DMS79 treated with DMSO at 0.1 percent for 48 hours (cell line): ENCODE measurements at regions not wholly inside any gene's neighbourhood (a gene's known extent, or its start where the extent isn't known, plus 50 kb on each side); places are given as distances from the start of the nearest gene placed in this dataset.
"Not testable (repeated sequence)": the region's sequence is repeated elsewhere in the genome, so short reads cannot be mapped to it uniquely, and the experiment has no call there.

Experiments
- DNase-seq: peaks from one replicate; lab custom pipeline; 2025; lab: John Stamatoyannopoulos, UW

DNA sequence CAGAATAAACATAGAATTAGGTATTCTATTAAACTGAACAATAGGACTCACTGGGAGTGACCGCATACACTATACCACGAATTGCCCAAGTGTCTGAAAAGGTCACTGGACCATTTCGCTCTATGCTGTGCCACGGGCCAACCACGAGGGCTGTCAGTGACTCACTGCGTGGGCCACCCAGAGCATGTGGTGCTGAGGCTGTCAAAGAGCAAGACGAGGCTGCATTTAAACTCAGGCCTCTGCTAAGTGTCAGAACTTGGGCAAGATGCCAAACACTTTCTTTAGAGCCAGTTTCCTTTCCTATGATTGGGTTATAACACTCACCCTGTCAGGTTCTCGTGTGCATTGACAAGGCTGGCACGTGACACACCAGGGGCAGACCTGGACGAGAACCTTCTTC is 97.5 kb downstream of the SH3YL1 start:
- peak; percentile 44 for DNase-seq

DNA sequence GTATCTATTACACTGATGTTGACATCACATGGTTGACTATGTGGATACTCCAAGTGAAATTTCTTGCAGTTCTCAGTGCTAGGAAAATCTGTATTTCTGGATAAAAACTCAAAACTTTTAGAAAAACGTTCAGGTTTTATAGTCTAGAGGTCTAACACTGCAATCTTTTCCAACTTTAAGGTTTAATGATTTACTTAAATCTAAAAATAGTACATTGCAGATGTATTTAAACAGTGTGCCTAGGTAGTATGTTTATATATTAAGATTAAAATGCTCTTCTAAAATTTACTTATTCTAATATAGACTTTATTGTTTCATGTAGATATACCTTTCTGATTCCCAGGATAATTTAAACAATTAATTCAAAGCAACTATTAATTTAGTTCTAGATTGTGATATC is 98.3 kb downstream of the SH3YL1 start:
- no peak for DNase-seq

DNA sequence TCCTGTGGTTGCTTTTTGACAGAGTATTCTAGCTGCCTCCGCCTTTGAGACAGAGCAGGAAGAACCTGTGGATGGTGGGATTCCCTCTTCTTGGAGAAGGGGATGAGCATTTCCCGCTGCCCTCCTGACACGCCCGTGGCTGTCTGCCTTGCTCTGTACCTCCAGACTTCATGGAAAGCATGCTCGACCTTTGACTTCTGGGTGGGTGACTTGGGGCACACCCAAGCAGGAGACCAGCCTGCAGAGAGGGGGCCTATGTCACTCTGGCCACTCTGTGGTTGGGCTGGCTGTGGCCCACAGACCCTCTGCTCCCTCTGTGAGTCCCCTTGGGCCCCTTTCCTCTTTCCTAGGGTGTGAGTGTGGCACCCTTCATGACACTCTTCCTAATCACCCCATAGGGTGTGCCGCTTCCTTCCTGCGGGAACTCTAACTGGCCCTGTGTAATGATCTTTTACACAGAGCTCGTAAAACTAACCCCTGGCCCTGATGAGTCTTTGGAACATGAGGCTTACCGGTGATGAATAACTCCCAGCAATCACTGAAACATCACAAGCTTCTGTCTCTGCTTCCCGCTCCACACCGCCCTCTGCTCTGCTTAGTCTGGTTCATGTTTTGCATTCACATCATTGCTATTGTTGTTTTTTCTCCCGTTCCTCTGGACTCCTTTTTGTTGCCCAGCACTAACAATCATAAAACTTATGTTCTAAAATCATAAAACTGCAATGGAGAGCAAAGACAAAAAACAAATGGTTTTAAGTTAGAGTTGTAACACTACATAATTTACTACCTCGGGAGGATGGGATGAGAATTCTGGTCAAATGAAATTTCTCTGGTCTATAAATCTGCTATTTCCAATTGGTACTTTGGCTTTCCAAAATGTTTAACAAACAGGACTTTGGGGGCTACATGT is 101.1 kb downstream of the SH3YL1 start:
- no peak for DNase-seq

DNA sequence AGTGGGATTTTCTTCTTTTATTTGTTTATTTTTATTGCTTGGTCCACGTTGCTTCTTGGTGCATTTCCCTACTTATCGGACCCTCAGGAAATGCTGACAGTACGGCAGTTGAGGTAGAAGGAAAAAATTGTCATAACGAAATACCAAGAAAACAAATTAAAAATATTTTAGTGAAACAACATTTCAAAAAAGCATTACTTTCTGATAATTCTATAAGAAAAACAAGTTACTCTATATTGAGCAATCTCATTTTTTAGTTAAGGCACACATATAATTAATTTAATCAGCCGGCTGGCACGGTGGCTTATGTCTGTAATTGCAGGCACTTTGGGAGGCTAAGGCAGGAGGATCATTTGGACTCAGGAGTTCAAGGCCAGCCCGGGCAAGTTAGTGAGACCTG is 102.1 kb downstream of the SH3YL1 start:
- no peak for DNase-seq

DNA sequence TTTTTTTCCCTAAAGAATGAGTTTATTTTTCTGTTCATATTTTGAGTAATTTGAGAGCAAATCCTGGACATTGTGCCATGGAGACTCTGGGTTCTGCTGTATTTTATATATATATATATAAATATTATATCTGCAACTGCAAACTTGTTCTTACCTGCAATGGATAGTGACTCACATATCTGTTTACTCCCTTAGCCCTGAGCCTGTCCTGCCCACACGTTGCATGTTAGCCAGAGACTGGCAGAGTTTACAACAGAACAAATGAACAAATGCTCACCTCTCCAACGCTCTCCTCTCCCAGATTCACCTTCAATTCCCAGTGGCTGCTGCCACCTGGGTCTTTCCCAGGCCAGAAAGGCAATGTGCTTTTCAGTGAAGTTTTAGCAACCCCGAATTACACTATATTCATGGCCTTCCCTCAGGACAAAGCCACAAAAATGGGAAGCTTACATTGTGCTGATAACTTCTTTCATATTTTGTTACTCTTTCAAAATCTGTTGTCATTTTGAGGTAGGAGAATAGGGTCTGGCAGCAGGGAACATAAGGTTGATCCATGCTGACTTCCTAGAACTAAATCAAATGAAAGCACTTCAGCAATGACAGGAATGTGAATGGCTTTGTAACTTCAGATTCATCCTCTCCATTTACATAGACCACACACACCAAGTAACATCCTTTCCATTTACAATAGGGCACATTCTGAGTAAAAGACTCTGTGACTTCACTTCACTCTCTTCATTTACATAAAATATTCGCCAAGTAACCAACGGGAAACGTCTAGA is 105.4 kb upstream of the FAM110C start:
- DNase-seq: no peak

DNA sequence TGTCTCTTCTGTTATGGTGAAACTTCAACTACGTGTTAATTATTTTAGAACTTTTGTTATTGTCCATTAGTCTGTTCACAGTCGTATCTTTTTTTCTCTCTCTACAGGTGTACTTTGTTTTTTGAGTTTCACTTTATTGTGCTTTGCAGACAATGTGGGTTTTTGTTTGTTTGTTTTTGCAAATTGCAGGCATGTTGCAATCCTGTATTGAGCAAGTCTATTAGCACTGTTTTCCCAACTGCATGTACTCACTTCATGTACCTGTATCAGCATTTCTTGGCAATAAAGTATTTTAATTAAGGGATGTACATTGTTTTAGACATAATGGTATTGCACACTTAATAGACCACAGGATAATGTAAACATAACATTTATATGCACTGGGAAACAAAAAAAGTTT is 99.1 kb upstream of the FAM110C start:
- DNase-seq: no peak

DNA sequence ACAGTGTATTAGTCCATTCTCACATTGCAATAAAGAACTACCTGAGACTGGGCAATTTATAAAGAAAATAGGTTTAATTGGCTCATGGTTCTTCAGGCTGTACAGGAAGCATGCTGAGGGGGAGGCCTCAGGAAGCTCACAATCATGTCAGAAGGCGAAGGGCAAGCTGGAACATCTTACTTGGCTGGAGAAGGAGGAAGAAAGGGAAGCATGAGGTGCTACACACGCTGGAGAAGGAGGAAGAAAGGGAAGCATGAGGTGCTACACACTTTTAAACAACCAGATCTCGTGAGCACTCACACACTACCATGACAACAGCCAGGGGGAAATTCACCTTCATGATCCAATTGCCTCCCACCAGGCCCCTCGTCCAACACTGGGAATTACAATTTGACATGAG is 95.3 kb upstream of the FAM110C start:
- no peak for DNase-seq

DNA sequence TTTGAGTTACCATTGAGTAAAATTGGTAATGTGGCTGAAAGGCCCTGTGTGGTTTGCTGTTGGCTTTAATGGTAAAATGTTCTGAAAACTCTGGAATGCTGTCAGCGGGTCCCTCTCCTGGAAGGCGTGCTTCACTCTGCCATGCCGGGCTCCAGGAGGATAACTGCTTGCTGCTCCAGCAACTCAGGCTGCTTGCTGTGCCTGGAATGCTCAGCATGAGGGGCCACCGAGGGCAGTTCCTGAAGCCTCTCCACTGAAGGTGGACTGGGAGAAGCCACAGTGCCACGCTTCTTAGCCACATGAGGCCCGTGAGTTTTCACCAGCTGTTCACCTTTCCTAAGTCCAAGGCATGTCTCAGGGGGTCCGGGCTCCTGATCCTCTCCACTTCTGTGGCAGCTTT is 90.4 kb upstream of the FAM110C start:
- DNase-seq: no peak

DNA sequence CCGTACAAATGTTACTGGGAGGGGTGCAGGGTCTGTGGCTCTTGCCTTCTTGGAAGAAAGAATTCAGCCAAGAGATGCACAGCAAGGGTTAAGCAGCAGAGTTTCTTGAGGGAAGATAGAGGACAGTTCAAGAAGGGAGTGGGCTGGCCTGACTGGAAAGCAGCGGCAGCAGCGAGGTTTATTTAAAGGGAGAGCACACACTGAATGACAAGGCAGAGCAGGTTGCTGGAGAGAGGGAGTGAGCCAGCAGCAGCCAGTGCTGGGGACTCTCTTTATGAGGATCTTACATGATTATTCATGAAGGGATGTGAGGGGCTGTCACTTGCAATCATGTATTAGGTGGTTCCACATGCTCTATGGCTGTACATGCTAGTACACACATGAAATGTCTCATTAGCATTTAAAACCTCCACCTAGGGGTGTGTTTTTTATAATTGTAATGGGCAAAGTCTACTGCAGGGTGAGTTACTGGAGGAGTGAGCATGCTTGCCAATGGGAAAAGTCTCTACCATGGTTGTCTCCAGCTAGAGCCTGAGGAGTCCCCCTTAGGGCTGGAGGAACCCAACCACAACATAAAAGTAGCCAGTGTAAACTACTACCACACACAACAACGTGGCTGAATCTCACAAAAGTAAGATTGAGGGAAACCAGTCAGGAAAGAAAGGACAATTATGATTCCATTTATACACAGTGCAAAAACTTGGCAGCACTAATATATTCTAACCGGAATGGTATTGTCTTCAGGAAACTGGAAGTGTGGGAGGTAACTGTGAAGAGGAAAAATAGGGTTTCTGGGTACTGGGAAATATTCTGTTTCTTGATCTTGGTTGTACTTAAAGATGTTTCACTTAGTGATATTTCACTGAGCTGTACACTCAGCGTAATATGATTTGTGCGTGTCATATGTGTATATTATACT is 87.6 kb upstream of the FAM110C start:
- no peak for DNase-seq

DNA sequence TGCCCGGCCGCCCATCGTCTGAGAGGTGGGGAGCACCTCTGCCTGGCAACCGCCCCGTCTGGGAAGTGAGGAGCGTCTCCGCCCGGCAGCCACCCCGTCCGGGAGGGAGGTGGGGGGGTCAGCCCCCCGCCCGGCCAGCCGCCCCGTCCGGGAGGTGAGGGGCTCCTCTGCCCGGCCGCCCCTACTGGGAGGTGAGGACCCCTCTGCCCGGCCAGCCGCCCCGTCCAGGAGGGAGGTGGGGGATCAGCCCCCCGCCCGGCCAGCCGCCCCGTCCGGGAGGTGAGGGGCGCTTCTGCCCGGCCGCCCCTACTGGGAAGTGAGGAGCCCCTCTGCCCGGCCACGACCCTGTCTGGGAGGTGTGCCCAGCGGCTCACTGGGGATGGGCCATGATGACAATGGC is 80.5 kb upstream of the FAM110C start:
- not testable (repeated sequence) for DNase-seq

DNA sequence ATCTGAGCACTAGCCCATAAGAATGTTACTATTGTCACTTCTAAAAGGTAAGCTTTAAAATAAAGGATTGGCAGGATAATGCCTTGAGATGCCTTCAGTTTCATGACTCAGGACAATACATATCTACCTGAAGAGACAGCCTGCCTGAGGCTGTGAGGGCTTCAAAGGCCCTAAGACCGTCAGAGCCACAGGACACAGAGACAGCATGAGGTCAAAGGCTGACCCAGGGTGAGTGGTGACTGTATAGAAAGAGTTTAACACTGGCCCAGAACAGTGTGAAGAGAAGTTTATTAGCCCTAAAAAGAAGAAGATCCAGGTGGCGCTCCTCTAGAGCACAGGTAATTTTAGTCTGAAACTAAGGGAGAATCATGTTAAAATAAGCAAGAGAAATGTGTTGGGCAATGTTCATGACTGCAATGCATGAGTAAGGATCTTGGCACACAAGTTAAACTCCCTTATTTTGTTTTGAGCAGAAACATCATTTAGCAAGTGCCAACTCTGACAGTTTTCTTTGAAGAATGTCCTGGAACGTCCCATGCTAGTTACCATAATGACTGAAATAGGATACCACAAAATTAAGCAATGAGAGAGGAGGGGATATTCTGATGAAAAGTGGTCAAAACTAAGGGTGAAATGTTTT is 78.1 kb upstream of the FAM110C start:
- no peak for DNase-seq

DNA sequence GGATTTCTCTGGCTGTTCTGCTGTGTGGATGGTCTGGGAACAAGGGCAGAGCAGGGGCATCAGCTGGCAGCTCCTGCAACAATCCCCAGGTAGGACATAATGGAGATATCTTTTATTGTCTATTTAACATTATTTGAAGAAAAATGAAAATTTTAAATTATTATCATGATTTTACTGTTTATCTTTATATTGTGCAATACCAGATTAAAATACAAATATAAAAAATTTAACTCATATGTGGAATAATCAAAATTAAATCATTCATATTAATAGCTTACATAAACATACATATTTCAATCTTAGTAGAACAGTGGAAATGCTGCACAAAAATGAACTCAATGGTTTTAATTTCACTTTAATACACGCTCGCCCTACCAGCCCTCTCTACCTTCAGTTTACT is 70.6 kb upstream of the FAM110C start:
- DNase-seq: no peak

DNA sequence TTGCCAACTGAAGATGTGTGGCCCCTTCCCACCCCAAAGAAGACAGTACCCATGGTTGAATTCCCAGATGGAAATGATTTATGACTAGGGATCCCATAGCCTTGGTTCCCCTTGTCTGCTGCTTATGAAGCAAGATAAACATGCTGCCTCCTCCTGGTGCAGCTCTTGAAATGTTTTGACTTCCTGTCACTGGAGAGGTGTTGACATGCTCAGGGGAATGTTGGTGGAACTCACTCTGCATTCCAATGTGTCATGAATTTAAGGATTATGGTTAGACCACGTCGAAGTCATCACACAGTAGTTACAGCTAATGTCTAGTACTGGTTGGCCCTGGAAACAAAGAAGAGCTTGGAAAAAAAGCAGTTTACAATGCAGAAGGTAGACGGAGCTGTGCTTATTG is 69.0 kb upstream of the FAM110C start:
- no peak for DNase-seq

DNA sequence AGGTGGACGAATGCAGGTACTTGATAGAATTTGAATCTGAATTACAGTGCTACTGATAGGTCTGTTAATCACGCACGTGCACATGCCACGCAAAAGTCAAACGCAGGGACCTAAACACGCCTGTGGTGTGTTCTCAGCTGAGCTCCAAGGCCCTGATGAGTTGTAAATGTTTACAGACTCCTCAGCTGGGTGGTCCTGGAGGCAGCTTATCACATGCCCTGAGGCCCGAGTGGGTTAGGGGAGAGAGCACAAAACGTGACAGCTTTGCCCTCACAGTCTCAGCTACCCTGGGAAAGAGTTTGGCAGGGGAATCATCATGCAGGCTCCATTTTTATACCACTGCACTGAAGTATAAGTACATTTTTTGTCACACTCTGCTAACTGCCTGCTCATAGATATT is 68.3 kb upstream of the FAM110C start:
- no peak for DNase-seq

DNA sequence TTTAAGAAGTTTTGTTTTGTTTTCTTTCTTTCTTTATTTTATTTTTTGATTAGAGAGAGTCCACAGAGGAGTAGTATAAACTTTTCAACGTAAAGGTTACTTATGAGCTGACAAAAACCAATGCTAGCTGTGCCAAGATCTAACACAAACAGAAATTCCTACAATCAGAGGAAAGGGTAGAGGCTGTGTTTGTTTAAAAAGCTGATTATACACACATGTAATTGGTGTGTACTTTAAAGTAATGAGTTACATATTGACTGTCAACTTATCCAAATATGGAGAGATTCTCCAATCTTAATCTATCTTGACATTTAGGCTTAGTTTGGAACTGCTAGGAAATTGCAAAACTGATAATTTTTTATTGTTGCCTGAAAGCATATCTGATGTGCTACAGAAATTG is 63.7 kb upstream of the FAM110C start:
- DNase-seq: no peak

DNA sequence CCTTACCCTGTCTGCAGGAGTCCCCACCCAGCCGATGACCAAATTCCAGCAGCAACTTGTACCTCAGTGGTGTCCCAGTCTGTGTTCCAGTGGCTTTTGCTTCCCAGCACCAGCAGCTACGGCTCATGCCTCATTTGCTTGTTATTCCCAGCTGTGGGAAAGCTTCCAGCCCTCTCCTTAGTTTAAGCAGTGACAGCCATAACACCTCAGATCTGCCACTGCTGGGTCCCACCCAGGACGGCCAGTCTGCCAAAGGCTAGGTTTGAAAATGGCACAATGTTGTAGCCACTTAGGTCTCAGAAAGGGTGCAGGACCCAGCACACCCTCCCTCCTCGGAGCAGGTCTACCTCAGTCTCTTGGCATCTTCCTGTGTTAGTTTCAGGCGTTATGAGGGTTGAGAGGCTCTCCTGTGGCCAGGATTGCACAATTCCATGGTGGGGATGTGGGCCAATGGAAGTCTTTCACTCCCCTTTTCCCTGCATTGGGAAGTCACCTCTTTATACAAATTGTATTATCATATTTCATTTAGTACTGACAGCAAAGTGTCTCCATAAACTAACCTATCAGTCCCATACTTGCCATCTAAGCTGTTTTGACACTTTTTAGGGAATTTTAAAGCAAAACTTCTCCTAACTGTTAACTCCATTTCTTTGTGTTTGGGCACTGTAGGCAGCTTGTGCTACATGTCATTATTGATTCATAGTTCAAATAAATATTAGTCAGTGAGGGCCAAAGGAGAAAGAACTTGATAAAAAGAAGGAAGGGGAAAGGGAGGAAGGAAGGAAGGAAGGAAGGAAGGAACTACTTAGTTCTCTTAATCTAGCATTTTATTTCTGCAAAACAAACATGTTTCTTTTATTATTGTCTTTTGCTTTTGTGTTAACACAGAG is 62.9 kb upstream of the FAM110C start:
- DNase-seq: no peak

DNA sequence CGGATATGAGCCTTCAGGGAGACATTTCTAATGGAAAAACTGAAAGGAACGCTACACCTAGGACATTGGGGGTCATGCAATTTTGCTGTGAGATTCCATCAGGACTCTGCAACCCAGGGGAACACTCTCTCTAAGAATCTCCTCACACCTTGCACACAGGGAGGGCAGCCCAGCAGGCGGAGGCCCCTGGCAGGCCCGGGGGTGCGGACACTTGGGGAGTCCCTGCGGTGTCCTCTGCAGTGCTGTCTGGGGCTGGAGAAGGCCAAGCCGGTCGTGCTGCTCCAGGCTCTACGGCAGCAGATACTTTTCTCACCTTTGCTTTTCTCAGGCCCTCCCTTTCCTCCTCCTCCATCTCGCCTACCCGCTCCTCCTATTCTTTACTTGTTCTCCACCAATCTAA is 54.7 kb upstream of the FAM110C start:
- DNase-seq: no peak
